ENCODE measurements at regions not wholly inside any gene's neighbourhood (a gene's known extent, or its start where the extent isn't known, plus 50 kb on each side); places are given as distances from the start of the nearest gene placed in this dataset.

GRCh38 chr21:27424601-27425000 is 457.7 kb upstream of the ADAMTS5 start:
- intact Hi-C loops (cut with DNase I) = no loop called here

DNA sequence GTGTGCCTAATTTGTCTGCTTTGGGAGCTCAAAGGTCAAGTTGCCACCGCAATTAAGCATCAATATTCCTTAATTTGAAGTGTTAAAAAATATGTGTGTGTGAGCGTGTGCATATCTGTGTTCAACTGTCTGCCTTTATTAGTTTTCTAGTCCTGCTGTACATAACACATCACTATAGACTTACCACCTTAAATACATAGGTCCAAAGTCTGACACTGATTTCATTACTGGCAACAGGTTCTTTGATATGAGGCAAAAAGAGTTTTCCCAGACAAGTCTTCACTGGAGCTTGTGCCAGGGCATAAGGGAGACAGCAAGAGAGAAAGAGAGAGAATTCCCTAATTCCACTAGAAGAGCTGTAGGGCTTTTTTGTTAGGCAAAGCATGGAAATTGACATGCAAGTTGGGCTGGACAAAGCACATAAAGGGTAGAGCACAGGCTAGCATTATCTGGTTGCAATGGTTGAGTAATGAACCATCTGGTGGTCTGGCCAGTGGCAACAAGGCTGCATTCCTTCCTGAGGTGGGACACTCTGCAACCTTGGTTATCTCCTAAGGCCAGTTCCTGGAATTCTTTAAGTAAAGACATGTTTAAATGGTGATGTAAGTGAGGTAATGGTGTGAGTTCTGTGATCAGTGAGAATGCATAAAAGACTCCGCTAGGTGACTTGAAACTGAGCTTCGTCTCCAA is 457.2 kb upstream of the ADAMTS5 start:
- intact Hi-C loops (cut with DNase I) = no loop called here
- ATAC-seq (peak; percentile 49), DNase-seq (ENCODE audit: missing footprints) (no peak)

More at GRCh38 chr21:27424601-27425000, 457.7 kb upstream of the ADAMTS5 start:
- ATAC-seq = no peak
- no peak for DNase-seq (ENCODE audit: missing footprints)

DNA sequence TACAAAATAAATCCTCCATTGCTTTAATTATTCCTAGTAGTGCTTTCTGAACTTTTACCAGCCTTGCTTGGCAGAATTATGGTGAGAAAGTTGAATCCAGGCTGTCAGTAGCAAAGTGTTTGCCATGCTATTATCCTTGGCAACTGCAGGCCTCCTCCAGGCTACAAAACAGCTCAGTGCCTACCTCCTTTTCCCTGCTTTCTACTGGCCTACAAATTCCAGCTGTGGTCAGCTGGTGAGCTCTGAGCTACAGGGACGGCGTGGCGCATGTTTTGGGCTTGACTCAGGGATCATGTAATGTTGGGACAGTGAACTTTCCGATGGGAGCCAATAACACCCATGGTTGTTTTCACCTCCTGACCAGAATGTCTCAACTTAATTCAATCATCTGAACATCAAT is 456.1 kb upstream of the ADAMTS5 start:
- peak; percentile 91 for ATAC-seq
- peak; percentile 81 for DNase-seq (ENCODE audit: missing footprints)
- intact Hi-C loops (cut with DNase I) = no loop called here

DNA sequence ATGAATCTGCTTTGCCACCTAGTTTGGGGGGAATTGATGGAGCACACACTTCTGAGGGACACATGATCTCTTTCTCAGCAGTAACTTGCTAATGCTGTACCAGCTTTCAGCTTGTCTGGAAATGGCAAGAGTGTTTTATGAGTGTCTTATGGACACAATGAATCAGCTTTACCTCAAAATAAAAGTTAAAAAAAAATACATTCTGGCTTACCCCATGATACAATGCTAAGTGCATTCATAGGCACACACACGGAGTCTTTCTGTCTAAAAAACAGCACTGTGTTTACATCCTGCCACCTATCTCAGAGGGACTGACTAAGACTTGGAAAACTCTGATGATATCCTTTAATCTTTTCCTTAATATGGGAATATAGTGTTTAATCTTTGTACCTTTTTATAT is 455.5 kb upstream of the ADAMTS5 start:
- DNase-seq (ENCODE audit: missing footprints) (no peak), ATAC-seq (no peak)
- intact Hi-C loops (cut with DNase I) = no loop called here

DNA sequence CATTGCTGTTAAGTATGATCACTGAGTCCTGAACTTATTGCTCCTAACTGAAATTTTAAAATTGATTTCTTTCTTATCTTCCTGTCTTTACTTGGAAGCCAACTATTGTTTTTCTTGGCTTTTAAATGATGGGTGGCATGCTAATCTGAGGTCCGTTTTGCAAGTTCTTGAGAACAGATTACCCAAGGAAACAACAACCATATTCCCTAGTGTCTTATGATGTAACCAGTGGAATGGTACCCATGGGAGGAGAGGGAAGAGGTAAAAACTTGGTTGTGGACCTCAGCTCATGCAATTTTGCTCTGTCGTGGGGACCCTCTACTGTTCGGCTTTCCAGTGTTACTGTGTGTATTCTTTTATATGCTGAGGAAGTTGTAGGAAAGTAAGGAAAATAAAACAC is 454.8 kb upstream of the ADAMTS5 start:
- ATAC-seq = peak; percentile 36
- no peak for DNase-seq (ENCODE audit: missing footprints)
- intact Hi-C loops (cut with DNase I) = no loop called here

DNA sequence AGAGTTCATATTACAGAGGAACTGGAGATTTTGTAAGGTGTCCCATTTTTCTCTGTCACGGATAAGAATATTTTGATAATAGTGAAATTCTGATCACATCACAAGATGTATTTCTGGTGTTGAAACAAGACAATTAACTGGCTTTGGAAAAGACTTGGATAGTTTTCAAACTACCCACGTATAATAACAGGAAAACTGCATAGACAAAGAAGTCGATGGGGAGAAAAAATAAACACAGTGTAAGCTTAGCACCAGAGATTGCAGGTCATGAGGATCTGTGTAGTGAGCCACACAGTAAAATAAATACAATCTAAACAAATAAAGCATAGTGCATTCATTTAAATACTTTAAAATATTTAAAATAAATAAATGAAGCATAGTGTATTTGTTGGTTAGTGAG is 452.3 kb upstream of the ADAMTS5 start:
- DNase-seq (ENCODE audit: missing footprints) = no peak
- intact Hi-C loops (cut with DNase I) = no loop called here
- no peak for ATAC-seq

DNA sequence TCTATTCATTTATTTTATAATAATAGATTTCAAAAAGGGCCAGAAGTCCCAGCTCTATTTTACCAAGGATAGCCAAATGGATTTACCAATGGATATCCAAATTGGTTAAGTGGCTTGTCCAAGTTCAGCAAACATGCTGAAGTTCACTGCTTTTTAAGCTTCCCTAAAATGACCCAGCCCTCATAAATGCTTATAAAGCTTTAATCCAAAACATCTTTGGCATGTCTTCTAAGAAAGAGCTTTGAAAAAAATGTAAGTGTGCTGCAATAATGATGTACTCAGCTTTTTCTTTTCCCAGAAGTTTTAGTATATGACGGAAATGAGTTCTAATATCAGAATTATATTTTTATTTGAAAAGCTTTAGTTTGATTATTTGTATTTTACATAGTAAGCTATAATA is 451.5 kb upstream of the ADAMTS5 start:
- intact Hi-C loops (cut with DNase I) = no loop called here
- no peak for DNase-seq (ENCODE audit: missing footprints)
- ATAC-seq = no peak

GRCh38 chr21:27412530-27412929 is 445.6 kb upstream of the ADAMTS5 start:
- no peak for ATAC-seq
- DNase-seq (ENCODE audit: missing footprints) = no peak
- intact Hi-C loops (cut with DNase I) = no loop called here

DNA sequence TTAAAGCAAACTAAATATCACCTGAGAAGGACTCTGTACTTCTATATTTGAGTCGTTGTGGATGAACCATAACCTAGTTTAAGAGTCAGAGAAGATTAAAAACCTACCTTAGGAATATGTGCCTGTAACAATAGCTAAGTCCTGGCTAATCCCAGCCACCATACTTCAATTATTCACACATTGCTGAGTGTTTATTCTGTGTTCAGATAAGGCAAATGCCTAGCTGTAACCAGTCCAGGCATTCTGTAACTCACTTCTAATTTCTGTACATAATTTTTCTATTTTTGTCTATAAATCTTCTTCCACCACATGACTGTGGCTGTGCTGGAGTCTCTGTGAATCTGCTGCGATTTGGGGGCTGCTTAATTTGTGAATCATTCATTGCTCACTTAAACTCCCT is 441.9 kb upstream of the ADAMTS5 start:
- intact Hi-C loops (cut with DNase I) = no loop called here
- no peak for DNase-seq (ENCODE audit: missing footprints)
- no peak for ATAC-seq

DNA sequence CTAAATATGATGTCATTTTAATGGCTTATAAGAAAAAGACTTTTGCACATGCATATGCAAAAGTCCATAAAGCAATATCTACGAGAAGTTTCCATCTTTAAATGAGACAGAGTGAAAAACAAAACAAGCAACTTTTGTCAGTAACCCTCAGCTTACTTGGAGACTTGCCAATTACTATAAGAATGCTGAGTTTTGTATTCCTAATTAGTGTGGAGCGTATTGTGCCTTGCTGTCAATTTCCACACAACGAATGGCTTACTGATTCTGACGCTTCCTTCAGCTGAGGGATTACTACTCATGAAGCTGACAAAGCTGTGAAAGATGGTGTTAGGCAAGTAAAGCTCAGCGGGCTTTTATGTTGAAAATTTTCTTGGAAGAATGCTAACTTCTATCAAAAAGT is 440.4 kb upstream of the ADAMTS5 start:
- no peak for DNase-seq (ENCODE audit: missing footprints)
- ATAC-seq = no peak
- intact Hi-C loops (cut with DNase I) = no loop called here

DNA sequence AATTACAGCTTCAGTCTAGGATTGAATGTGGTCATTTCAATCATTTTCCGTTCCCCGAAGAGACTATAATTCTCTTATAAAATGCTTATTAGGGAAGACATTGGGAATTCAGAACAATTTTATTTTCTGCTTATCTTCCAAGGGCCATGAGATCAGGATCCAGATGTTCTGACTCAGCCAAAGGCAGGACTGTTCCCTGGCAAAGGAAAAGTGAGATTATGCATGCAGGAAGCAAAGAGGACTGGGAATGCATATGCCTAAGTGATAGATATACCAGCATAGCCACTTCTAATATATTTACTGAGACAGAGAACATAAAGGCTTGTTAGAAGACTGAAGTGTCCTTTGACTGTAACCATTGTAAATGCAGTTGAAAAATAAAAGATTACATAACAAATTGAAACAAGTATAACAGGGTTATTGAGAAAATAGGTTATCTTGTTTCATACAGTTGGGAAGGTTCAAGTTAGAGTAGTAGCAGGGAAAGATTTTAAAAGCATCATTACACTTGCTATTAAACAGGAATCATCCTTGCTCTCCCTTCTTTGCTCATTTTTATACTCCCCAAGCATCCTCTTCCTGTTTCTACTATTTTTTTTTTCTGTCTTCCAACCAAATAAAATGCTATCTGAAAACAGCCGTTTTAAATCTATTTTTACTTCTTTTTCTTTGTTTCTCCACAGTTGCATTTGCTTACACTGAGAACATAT is 439.6 kb upstream of the ADAMTS5 start:
- intact Hi-C loops (cut with DNase I) = no loop called here
- ATAC-seq = peak; percentile 84
- DNase-seq (ENCODE audit: missing footprints) = no peak

GRCh38 chr21:27403011-27403410 is 436.1 kb upstream of the ADAMTS5 start:
- intact Hi-C loops (cut with DNase I) = no loop called here
- DNase-seq (ENCODE audit: missing footprints) = no peak
- ATAC-seq = no peak

DNA sequence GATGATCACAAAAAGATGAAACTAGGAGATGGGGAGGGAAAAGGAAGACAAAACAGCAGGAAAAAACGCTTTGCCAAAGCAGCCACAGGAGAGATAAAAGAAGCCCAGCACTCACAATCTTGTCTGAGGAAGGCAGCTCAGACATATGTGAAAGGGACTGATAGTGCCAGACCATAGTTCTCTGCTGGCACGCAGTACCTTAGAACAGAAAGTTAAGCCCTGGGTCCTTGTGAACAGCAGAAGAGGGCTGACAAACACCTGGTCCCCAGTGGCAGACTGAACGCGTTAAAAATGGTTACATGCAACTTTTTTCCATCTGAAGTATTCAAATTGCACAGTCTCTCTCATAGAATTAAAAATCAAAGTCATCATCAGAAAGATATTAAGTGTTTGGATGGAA is 433.2 kb upstream of the ADAMTS5 start:
- DNase-seq (ENCODE audit: missing footprints) = no peak
- no peak for ATAC-seq
- intact Hi-C loops (cut with DNase I) = no loop called here

- intact Hi-C loops (cut with DNase I) = no loop called here
- DNase-seq (ENCODE audit: missing footprints) (no peak), ATAC-seq (no peak)
These were observed 430.7 kb upstream of the ADAMTS5 start for GRCh38 chr21:27397578-27397977.

GRCh38 chr21:27393726-27394125 is 426.8 kb upstream of the ADAMTS5 start:
- intact Hi-C loops (cut with DNase I) = no loop called here
- DNase-seq (ENCODE audit: missing footprints) (no peak), ATAC-seq (no peak)

DNA sequence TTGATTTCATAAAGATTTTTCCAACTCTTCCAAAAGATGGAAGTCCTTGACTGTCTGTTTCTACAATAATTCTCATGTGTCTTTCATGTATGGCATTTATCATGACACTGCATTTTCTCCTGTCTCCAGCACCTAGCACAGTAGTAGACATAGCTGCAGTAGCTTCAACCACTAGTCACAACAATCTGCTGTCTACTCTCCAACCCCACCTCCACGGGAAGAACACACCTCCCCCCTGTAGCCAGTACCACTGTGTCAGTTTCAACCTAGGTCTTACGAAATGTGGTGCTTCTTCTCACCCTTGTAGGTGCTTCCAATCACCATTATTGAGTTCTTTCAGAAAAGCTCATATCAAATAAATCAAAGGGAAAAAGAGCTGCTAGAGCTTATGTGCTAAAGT is 425.1 kb upstream of the ADAMTS5 start:
- DNase-seq (ENCODE audit: missing footprints) = no peak
- no peak for ATAC-seq
- intact Hi-C loops (cut with DNase I) = no loop called here

- no peak for ATAC-seq
- intact Hi-C loops (cut with DNase I) = no loop called here
- DNase-seq (ENCODE audit: missing footprints) = no peak
These were observed 423.5 kb upstream of the ADAMTS5 start for GRCh38 chr21:27390384-27390783.

DNA sequence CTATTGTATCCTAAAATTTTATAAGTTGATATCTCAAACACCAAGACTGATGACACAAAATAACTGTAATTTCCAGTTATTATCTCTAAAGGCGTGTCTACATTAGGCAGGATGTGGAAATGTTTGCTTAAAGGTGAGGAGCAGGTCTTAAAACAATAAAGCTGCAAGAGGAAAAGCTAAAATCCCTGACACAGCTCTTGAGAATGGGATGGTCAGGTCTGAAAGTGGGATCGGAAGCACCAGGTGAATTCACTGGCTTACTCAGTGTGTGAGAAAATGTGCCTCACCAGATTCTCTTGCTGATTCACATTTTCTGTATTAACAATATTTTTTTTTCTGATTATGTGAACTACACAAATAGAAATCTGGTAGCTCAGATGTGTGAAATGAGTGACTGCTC is 421.9 kb upstream of the ADAMTS5 start:
- DNase-seq (ENCODE audit: missing footprints) = no peak
- no peak for ATAC-seq
- intact Hi-C loops (cut with DNase I) = no loop called here

DNA sequence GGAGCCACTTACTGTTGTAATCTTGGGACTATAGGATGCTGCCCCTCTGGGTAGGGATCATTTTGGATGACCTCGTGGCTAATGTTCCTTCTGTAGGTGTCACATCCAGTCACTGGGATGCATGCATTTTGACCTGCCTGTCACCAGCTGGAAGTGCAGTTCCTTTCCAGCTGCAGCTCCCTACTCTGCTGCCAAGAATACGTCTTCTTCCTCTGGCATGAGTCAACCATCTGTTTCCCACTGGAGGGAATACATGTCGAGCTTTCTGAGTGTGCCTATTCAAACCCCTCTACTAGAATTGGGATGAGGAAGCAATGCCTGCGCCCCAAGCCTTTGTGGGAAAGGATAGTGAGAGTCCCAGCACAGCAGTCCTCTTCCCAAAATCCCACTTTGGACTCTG is 415.5 kb upstream of the ADAMTS5 start:
- no peak for DNase-seq (ENCODE audit: missing footprints)
- intact Hi-C loops (cut with DNase I) = no loop called here
- peak; percentile 47 for ATAC-seq

GRCh38 chr21:27380303-27380702 is 413.4 kb upstream of the ADAMTS5 start:
- no peak for ATAC-seq
- intact Hi-C loops (cut with DNase I) = no loop called here
- DNase-seq (ENCODE audit: missing footprints) = no peak

DNA sequence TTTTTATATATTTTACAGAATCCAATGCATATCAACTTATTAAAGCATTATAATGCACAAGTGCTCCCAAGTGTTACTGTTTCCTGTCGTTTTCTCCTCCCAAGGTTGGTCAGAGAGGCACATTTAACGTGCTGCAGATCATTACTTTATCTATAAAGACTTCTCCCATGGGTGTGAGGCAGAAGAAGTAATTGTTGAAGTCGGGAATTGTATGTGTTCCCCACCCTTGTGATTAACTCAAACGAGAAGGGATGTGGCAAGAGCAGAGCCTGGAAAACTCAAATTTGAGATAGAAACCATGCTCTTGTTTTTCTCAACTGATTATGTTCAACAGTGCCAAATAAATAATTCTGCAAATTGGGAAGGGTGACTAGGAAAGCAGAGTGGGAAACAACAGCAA is 412.5 kb upstream of the ADAMTS5 start:
- DNase-seq (ENCODE audit: missing footprints) (no peak), ATAC-seq (peak; percentile 67)
- intact Hi-C loops (cut with DNase I) = loop anchor here (10.0 kb wide), 1 partner anchor 95 kb away; no protein-coding TSS in a partner anchor
